ENCODE measurements at regions not wholly inside any gene's neighbourhood (a gene's known extent, or its start where the extent isn't known, plus 50 kb on each side); places are given as distances from the start of the nearest gene placed in this dataset.

DNA sequence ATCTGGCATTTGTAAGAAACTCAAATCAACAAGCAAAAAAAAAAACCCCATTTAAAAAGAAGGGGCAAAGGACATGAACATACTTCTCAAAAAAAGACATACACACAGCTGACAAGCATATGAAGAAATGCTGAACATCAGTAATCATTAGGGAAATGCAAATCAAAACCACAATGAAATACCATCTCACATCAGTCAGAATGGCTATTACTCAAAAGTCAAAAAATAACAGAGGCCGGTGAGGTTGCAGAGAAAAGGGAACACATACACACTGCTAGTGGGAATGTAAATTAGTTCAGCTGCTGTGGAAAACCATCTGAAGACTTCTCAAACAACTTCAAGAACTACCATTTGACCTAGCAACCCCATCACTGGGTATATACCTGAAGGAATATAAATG, 199.4 kb upstream of the THBS1 start:
- no peak for DNase-seq (ENCODE audit: low read depth in 2 of 2)

DNA sequence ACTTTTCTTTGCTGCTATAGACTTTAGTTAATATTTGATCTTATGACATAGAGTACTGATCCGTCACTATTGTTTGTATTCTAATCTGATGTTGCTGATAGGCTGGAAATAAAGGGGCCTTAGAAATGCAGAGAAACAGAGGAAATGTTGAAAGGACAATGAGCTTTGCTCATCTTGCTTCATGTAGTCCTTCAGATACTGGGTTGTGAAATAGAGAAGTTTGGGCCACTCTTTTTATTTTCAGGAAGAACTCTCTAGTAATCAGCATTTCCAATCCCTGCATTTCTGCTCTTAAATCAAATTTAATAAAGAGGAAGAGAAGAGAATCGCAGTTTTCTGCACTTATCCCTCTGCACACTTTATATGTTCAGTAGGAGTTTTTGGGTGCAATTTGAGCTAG, 192.8 kb upstream of the THBS1 start:
- DNase-seq (ENCODE audit: low read depth in 2 of 2) = no peak

GRCh38 chr15:39391230-39391629, 189.6 kb upstream of the THBS1 start:
- DNase-seq (ENCODE audit: low read depth in 2 of 2) = no peak

- DNase-seq (ENCODE audit: low read depth in 2 of 2) = no peak
These were observed 188.3 kb upstream of the THBS1 start for GRCh38 chr15:39392469-39393047.

GRCh38 chr15:39393575-39394335, 187.1 kb upstream of the THBS1 start:
- DNase-seq (ENCODE audit: low read depth in 2 of 2) = no peak

GRCh38 chr15:39394496-39394895, 186.4 kb upstream of the THBS1 start:
- no peak for DNase-seq (ENCODE audit: low read depth in 2 of 2)

DNA sequence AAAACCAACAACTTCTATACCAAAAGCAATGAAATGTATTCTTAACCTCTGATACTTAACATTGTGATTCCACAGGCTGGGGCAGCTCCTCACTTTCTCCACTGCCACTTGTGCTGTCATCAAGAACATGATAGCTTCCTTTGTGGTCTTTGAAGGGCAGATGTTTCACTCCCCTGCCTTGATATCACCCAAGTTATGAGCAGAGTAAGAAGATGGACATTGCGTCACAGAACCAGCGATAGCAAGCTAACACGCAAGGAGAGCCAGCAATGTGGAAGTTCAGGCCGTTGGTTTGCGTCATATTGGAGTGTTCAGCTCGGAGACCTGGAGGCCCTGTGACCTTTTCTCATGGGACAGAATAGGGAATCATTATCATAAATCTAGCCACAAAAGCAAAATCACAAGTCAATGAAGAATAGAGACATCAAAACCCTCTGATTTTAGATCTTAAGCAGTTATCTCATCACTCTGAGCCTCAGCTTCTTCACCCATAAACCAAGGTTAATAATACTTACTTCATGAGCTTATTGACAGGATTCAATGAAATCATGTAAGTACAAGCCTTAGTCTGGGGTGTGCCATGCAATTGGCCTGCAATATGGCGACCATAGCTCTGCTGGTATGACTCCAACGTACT, 183.8 kb upstream of the THBS1 start:
- no peak for DNase-seq (ENCODE audit: low read depth in 2 of 2)

- DNase-seq (ENCODE audit: low read depth in 2 of 2) = no peak
These were observed 183.0 kb upstream of the THBS1 start for GRCh38 chr15:39397883-39398282.

DNA sequence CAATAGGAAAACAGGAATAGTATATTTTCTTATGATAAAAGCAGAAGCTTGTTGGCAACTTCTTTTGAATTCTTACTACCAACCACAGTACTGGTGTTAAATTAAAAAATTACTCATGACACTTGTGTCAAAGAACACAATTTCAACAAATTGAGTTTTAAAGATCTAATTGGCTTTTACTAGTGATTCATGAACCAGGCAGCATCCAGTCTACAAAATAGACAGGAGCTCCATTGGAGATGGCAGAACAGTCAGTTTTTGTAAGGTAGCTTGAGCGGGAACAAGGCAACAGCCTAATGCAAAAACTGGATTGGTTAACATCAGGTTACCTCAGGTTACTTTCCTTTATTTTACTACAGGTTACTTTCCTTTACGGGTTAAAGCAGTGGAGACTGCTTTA, 181.3 kb upstream of the THBS1 start:
- DNase-seq (ENCODE audit: low read depth in 2 of 2) = no peak

DNA sequence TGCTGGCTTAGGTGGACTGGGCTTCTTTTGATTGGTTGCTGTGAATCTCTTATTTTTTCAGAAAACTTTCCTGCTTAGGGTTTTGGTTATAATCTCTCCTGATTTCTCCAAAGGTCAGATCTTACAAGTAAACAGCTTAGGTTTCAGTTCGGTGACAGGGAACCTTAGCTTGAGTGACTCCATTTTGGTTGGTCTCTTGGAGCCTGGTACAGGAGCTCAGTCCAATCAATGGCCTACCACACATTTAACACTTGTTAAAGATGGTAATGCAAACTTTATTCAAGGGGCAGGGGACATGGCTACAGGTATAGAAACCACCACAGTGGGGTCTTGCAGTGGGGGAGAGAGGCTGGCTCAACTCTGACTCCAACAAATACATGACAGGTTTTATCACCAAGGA, 180.9 kb upstream of the THBS1 start:
- DNase-seq (ENCODE audit: low read depth in 2 of 2) = no peak

GRCh38 chr15:39400821-39401550, 179.9 kb upstream of the THBS1 start:
- no peak for DNase-seq (ENCODE audit: low read depth in 2 of 2)

- DNase-seq (ENCODE audit: low read depth in 2 of 2) = no peak
These were observed 177.2 kb upstream of the THBS1 start for GRCh38 chr15:39403640-39404117.

DNA sequence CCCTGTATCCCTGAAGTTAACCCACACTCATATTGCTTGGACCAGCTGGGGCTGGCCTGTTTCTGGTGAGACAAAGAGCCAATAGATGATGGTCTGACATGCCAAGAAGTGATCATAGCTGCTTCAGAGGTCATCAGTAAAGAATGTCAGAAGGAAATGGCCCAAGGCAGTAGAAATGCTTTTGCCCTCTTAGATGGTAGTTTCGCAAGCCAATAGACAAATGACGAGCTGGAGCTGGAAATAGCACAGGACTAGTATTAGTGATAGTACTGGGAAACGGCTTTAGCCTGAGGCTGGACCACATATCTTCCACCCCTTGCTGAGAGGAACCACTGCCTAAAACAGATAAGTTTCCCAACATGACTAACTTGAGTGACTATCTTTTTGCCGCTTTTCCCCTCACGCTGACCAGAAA, 176.1 kb upstream of the THBS1 start:
- DNase-seq (ENCODE audit: low read depth in 2 of 2) = no peak

GRCh38 chr15:39406485-39406884, 174.4 kb upstream of the THBS1 start:
- DNase-seq (ENCODE audit: low read depth in 2 of 2) = no peak

DNA sequence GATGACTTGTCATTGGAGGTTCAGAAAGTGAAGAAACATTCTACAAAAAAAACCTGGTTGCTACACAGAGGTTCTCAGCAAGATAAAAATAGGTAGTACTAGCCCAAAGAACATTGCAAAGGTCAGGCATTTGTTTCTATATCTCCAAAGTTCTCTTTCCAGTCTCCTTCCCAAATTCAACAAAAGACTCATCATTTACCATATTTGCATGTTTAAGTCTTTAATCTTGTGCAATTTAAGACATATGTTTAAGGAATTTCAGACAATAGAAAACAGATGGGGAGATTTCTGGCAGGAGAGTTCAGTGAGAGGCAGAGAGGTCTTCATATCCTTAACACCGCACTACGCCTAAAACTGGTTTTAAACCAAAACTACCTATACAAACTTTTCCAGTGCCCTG, 173.8 kb upstream of the THBS1 start:
- no peak for DNase-seq (ENCODE audit: low read depth in 2 of 2)

- DNase-seq (ENCODE audit: low read depth in 2 of 2) = no peak
These were observed 170.9 kb upstream of the THBS1 start for GRCh38 chr15:39409876-39410530.

- DNase-seq (ENCODE audit: low read depth in 2 of 2) = no peak
These were observed 169.5 kb upstream of the THBS1 start for GRCh38 chr15:39411102-39411989.

- DNase-seq (ENCODE audit: low read depth in 2 of 2) = no peak
These were observed 167.3 kb upstream of the THBS1 start for GRCh38 chr15:39413558-39413957.

DNA sequence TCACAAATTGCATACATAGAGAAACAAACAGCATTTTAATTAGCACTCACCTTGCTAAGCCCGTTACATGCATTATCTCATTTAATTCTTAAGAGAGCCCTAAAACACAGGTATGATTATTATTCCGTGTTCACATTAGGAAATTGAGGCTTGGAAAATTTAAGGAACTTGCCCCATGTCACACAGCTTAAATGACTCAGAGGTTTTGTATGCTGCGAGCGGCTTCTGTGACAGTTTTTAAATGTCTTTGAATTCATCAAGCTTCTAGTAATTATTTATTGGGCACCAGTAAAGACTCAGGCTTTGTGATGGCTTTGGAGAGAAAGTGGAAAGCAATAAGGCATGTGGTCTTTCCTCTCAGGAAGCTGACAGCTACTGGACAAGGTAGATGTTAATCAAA, 166.7 kb upstream of the THBS1 start:
- DNase-seq (ENCODE audit: low read depth in 2 of 2) = no peak

DNA sequence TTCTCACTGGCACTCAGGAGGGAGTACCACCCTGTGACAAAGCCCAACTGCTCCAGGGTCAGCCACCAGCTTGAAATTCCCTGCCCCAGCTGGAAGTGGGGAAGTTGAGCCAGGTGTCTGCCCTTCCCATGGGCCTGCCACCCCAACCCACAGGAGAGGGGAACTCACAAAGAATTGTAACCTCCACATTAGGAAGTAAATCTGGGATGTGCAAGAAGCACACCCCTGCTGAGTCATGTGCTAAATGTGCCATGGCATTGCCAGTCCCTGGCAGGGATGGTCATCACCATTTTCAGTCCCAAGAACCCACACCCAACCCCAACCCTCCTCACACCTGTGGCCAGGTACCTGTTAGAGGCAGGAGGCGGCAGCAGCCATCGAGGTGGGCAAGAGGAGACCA, 165.2 kb upstream of the THBS1 start:
- no peak for DNase-seq (ENCODE audit: low read depth in 2 of 2)

- no peak for DNase-seq (ENCODE audit: low read depth in 2 of 2)
These were observed 164.6 kb upstream of the THBS1 start for GRCh38 chr15:39416258-39416657.
